NCI-H524 treated with DMSO at 0.1 percent for 48 hours (cell line): ENCODE measurements at regions not wholly inside any gene's neighbourhood (a gene's known extent, or its start where the extent isn't known, plus 50 kb on each side); places are given as distances from the start of the nearest gene placed in this dataset.

ENCODE experiments used
- DNase-seq: peaks from one replicate; lab custom pipeline; 2025; lab: John Stamatoyannopoulos, UW

GRCh38 chr9:89793551-89793950, 188.7 kb downstream of the GADD45G start:
- DNase-seq: no peak

- DNase-seq: no peak
Observed at GRCh38 chr9:89794918-89795317, 190.1 kb downstream of the GADD45G start.

DNA sequence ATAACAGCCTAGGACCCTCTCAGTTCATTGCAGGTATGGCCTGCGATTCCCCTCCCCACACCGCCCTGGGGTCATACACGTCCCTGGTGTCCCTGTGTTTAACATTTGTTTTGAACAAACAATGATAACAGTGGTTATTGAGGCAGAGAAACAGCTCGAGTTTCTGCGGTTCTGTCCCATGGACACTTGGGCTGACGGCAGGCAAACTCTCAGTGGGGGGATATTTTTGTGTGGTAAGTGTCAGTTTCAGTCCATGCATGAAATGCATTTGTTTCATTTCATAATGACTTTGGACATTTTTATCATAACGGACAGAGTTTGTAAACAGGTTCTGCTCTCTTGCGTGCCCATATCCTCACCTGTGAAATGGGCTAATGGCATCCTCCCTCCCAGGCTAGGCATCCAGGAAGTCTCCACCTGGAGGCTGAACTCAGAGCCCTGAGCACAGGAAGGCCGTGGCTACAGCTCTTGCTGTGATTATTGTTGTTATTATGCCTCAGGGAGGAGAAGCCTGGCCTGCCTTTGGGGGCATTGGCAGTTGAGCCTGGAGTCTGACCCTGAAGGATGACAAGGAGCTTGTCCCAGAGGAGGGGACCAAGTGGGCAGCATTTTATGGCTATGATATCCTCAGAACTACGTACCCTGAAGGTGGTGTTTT, 190.9 kb downstream of the GADD45G start:
- DNase-seq: no peak

DNA sequence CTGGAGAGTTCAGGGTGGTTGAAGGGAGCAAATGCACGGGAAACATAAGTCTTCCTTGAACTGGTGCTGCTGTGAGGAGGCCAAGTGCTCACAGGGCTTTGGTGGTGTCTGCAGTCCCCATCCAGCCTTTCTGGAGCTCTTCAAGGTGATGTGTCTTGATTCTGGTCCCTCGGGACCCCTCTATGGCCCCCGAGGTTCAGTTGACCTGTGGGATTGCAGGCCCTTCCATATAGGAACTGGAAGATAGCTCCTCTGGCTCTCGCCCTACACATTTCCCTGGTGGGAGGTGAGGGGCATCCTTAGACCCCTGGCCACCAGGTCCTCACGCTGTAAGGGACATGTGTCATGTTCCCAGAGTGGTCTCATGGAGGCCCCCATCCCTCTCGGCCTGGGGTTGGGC, 191.8 kb downstream of the GADD45G start:
- no peak for DNase-seq

- DNase-seq: no peak
Observed at GRCh38 chr9:89797255-89797654, 192.4 kb downstream of the GADD45G start.

DNA sequence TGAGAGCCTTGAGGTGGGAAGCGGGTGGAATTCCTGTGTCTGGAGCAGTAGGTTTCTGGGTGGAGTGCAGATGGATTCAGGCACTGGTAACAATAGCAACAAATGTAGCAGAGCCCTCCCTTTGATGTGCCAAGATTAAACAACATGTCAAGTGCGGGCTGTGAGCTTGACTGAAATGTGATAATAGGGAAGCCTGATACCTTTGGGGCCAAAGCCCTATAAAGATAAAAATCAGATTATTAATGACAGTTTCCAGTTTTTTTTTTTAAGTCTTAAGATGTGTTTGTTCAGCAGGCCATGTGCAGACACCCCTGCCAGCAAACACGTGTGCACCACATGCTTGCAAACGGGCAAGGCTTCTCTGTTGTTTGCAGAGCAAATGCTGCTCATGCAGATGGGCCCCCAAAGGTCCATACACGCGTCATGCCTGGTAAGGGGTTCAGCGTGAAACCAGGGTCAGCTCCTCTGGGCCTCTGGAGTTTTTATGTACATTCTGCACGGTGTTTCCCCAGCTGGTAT, 193.2 kb downstream of the GADD45G start:
- DNase-seq: no peak

DNA sequence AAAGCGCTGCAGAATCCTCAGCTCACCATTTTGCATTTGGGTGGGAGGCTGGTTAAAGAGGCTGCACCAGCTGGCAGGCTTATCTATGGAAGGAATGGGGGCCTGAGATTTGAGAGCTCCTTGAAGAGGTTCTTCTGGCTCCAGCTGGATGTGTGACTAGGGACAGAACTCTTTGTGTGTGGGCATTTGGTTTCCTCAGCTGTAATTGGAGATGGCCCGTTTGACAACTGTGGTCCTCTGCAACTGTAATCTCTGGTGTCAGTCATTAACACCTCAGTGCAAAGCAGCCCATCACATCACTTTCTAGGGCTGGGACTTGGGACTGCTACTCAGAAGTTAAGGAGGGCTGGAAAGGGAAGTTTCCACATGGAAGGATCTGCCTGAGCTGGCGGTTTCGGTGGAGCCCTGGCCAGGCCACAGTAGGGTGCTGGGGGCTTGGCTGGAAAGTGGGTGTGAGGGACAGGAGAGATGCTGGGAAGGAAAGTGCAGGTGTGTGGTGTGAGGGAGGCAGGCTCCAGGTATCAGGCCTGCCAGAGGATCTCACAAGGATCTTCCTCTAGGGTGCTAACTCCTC, 193.8 kb downstream of the GADD45G start:
- DNase-seq: peak; percentile 73

- no peak for DNase-seq
Observed at GRCh38 chr9:89799221-89799620, 194.4 kb downstream of the GADD45G start.

DNA sequence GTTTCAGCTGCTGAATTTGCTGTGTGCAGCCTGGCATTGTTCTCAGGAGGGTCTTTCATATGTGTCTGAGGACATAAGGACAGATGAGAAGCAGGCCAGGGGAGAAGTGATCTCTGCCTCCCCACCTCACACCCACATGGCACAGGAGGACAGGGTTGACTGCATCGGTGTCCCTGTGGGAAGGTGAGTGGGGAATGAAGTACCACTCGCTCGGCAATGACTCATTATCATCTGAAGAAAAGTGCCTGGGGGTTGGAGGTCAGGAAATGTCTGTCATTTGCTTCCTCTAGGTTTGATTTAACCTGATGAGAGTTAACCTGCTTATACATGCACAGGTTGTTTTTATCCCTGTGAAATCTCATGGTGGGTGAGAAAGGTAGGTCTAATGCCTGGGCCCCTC, 195.0 kb downstream of the GADD45G start:
- DNase-seq: no peak

DNA sequence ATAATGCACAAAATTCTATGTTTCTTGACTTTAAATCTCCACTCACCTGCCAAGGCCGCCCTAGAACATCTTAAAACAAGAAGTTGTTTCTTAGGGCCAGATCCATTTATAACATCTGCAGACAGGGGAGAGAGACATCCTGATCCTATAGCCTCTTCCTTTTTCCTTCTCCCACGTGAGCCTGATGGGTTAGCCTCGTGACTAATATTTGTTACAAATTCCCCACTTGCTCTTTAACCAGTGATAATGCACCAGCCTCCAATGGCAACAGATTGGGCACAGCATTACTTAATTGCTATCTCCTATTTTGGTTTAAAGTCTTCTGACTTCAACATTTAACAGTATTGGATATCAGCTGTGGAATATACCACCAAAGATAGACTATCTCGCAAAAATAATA, 196.5 kb downstream of the GADD45G start:
- no peak for DNase-seq

DNA sequence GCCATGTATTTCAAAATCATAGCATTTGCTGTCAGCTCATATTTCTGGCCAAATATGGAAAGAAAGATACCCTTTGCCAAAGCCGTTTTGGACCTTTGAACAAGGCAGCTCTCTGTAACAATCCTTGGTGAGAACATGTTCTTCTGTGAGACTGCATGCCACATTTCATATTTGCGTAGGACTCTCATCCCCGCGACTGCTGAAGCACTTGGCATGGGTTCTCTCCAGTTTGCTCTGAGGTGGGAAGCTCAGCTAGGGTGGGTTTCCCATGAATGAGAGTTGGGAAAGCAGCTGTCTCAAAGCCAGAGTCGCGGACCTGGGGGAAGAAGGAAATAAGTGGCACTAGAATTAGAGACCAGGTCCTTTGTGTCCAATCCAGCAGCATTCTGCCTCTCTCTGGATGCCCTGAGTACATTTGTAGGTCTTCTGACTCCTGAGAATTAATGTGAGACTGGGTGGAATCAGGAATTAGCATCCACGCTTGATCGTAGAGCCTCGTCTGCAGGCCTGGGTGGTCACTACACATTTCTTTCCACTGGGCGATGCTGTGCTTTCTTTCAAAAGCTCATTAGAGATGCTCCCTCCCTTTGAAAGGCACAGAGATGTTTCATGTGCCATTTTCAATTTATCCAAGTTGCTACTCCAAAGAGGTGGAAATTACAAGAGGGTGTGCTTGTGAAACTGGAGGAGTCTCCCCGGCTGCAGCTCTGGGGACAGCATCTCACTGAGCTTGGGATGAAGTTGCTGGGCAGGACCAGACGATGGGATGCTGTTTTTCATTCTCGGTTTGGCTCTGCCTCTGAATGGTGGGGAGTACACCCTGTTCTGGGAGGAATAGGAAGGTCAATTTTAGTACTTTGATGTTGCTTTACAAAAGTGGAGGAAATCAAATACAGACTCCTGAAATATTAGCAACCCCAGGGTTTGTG, 197.2 kb downstream of the GADD45G start:
- no peak for DNase-seq

DNA sequence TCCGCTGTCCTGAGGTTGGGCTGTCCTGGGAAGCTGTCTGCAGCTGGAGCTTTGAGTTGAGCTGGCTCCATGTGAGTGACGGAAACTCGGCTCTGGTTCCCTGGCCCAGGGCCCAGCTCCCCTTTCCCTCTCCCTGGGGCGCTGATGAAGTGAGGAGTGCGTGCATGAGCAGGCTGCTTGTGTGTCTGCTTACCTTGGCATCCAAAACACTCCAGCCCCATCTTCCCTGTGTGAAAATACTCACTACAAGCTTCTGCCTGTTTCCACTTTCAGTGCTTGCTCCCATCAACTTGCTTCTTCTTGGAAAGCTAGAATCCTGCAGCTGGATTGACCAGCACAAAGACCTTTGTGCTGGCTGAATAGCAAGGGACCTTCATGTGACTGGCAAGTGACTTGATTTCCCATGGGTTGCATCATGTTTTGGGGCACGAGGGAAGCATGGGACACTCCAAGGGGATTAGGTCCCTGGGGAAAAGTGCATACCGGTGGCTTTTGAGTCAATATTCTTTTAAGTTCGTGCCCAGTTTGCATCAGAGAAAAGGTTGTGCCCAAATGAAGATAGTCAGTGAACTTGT, 198.1 kb downstream of the GADD45G start:
- no peak for DNase-seq

DNA sequence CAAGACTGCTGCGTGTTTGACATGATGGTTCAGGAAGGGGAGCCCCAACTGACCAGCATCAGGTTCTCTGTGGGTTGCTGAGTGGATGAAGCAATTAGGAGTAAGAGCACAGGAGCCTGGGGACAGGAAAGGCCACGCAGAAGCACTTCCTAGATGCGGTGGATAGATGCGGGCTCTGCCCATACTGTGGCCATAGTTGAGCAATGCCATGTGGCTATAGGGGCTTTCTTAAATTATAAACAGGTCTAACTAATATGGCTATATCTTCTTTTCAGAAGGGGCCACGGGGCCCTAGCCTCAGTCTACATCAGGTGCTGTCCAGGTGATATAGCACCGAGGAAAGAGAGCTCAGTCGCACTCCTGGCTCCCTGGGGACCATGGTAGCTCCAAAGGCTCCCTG, 198.6 kb downstream of the GADD45G start:
- DNase-seq: no peak

DNA sequence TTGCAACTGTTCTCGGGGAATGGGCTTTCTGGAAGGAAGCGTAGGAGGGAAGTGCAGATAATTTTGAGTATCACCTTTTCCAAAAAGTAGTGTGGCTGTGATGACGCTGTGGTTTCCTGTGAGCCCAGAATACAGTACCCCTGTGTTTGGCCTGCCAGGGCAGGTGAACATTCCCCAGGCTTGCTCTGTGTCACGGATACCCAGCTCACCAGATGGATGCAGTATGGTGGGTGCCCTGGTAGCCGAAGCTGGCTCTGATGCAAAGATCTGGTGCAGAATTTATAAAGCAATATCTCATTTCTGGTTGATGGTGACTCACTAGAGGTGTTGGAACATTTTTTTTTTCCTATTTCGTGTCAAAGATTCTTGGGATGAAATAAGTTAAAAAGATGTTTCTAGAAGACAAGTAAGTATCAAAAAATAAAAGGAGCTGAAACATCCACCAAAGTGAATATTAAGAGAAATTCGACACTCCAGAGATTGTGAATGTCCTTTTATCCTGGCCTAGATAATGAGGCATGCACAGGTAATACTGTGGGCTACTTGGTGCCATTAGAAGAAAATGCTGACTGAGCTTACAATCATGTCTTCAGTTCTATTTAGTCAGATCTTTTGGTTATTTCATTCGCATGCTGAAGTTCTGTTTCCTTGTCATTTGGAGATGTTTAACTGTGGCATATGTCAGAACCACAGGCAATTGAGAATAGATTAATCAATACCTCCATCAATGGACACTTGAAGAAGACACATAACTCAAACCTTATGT, 200.1 kb downstream of the GADD45G start:
- DNase-seq: no peak

GRCh38 chr9:89805571-89806292, 200.9 kb downstream of the GADD45G start:
- no peak for DNase-seq

DNA sequence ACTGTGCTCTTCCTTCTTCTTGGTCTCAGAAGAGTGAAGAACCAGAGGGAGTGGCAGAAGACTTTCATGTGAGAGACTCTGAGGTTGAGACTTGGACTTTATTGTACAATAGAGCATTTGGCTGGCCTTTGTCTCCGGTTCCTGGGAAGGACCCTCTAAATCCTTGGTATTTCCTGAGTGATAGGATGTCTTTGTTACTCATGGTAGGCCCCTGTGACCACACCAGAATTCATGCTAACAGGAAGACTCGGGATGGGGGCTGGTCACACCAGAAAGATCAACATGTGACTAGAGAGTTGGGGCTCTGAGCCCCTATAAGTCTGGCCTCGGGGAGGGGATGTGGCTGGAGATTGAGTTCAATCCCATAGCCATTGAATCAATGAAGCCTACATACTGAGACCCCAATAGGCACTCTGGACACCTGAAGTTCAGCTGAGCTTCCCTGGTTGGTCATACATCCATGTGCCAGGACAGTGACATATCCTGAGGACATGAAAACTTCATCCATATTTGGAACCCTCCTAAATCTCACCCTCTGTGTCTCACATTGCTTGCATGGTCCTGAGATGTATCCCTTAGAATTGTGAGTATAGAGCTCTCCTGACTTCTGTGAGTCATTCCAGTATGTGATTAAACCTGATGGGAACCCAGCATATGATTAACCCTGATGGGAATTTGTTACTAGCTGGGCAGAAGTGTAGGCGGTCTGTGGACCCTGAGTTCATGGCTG, 201.7 kb downstream of the GADD45G start:
- DNase-seq: no peak

DNA sequence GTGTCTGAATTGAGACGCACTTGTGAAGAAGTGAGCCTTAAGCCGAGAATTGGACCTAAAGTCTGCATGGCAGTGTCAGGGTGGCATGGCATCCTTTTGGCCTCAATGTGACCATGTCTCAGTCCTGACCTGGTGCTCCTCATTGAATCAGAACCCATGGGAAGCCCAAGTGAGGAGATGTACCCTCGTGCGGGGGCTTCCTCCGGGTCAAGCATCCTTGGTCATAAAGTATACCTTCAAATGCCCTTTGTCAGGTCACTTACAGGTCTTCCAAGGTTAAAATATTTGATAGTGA, 202.2 kb downstream of the GADD45G start:
- no peak for DNase-seq

- DNase-seq: no peak
Observed at GRCh38 chr9:89807682-89808075, 202.9 kb downstream of the GADD45G start.

- DNase-seq: peak; percentile 11
Observed at GRCh38 chr9:89808076-89808755, 203.4 kb downstream of the GADD45G start.

DNA sequence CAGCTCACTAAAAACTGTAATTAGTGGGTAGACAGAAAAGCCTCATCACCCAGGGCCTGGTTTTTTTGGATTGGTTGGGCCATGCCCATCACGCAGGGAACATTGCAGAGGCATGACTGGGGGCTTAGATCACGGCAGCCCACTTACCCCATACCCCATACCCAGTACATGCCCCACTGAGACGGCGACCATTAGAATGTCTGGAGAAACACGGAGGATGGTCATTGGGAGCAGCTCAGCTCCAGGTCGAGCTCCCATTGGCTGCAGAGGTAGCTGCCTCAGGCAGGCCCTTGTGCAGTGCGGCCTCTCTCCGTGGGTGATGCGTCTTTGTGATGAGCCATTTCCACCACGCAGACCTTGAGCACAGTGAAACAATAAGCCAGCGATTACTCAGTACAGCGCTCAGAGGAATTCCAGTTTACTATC, 204.0 kb downstream of the GADD45G start:
- no peak for DNase-seq
